HG03354 (cell line): ENCODE measurements at regions not wholly inside any gene's neighbourhood (a gene's known extent, or its start where the extent isn't known, plus 50 kb on each side); places are given as distances from the start of the nearest gene placed in this dataset.
"Not testable (repeated sequence)": the region's sequence is repeated elsewhere in the genome, so short reads cannot be mapped to it uniquely, and the experiment has no call there.

Experiments
- ATAC-seq: cut with Tn5 transposase; IDR thresholded peaks from one replicate; pipeline ENCODE4 v1.9.1; 2021; ENCODE audit warnings: mild to moderate bottlenecking; ENCODE audit not compliant: unreplicated experiment, poor library complexity, severe bottlenecking

- ATAC-seq, result not testable (repeated sequence)
Measured at GRCh38 chr15:20055921-20056320, 485.7 kb downstream of the GOLGA6L6 start.

GRCh38 chr15:20048189-20048588 lies 493.4 kb downstream of the GOLGA6L6 start:
- ATAC-seq, result not testable (repeated sequence)

- ATAC-seq, result not testable (repeated sequence)
Measured at GRCh38 chr15:20045165-20045564, 496.4 kb downstream of the GOLGA6L6 start.

GRCh38 chr15:20040691-20041090 lies 500.9 kb downstream of the GOLGA6L6 start:
- not testable (repeated sequence) for ATAC-seq

GRCh38 chr15:20025040-20025439 lies 516.6 kb downstream of the GOLGA6L6 start:
- ATAC-seq, result not testable (repeated sequence)

- not testable (repeated sequence) for ATAC-seq
Measured at GRCh38 chr15:20022349-20022748, 519.3 kb downstream of the GOLGA6L6 start.

- not testable (repeated sequence) for ATAC-seq
Measured at GRCh38 chr15:20021351-20021750, 520.2 kb downstream of the GOLGA6L6 start.

GRCh38 chr15:20020588-20020987 lies 521.0 kb downstream of the GOLGA6L6 start:
- ATAC-seq, result not testable (repeated sequence)

GRCh38 chr15:20019758-20020157 lies 521.8 kb downstream of the GOLGA6L6 start:
- not testable (repeated sequence) for ATAC-seq

GRCh38 chr15:20017581-20017980 lies 524.0 kb downstream of the GOLGA6L6 start:
- not testable (repeated sequence) for ATAC-seq

GRCh38 chr15:20016941-20017340 lies 524.7 kb downstream of the GOLGA6L6 start:
- ATAC-seq, result not testable (repeated sequence)

GRCh38 chr15:20012837-20013236 lies 528.8 kb downstream of the GOLGA6L6 start:
- not testable (repeated sequence) for ATAC-seq

GRCh38 chr15:20010759-20011158 lies 530.8 kb downstream of the GOLGA6L6 start:
- ATAC-seq, result not testable (repeated sequence)

- not testable (repeated sequence) for ATAC-seq
Measured at GRCh38 chr15:20009619-20010018, 532.0 kb downstream of the GOLGA6L6 start.

GRCh38 chr15:20007338-20007737 lies 534.3 kb downstream of the GOLGA6L6 start:
- not testable (repeated sequence) for ATAC-seq

GRCh38 chr15:20003471-20003870 lies 538.1 kb downstream of the GOLGA6L6 start:
- not testable (repeated sequence) for ATAC-seq

- not testable (repeated sequence) for ATAC-seq
Measured at GRCh38 chr15:20002560-20002959, 539.0 kb downstream of the GOLGA6L6 start.

- not testable (repeated sequence) for ATAC-seq
Measured at GRCh38 chr15:19996574-19997194, 544.9 kb downstream of the GOLGA6L6 start.

GRCh38 chr15:19995296-19995695 lies 546.3 kb downstream of the GOLGA6L6 start:
- not testable (repeated sequence) for ATAC-seq

- no peak for ATAC-seq
Measured at GRCh38 chr15:19992428-19992827, 549.2 kb downstream of the GOLGA6L6 start.

GRCh38 chr15:19988094-19988660 lies 553.4 kb downstream of the GOLGA6L6 start:
- ATAC-seq, result no peak
